ENCODE measurements at regions not wholly inside any gene's neighbourhood (a gene's known extent, or its start where the extent isn't known, plus 50 kb on each side); places are given as distances from the start of the nearest gene placed in this dataset.
A peak's percentile ranks its signal among the peaks of the same experiment; 100 is the strongest.

DNA sequence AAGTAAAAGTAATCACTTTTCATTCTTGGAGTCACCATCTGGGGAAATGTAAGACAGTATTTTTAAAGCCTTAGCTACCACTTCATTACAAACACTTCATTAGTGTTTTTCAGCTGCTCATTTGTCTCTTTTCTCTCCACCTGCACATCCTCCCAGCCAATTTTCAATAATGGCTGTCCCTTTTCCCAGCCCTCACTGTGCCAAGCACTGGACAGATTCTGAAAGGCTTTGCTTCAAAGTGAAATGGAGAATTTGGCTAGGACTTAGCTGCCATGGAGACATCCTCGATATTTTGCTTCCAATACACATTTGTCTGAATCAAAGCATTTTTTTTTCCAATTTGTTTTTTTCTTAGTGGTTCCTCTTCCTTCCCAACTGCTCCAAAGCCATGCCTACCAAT is 272.4 kb upstream of the NRXN1 start:
- Histone ChIP-seq H3K27me3 (no peaks in the 10 kb centered on the region), H3K9me3 (no peaks in the 10 kb centered on the region), H3K27ac (no peak overlapping the region), H3K4me1 (peaks cover 0 to 2% (median 0%) of the 10 kb centered on the region in 9 donors), H3K36me3 (no peaks in the 10 kb centered on the region), H3K4me3 (no peak overlapping the region)
- intact Hi-C loops (cut with DNase I), result no loop called here
- DNase-seq (no peak), ATAC-seq (no peak)
- WGBS, 2 donors, result 75 to 82% methylated on average over 1 of the region's 1 CpG
- TF ChIP-seq CTCF (IDR thresholded peaks at IDR 0.05), result no peak

GRCh38 chr2:51301381-51301780 is 269.4 kb upstream of the NRXN1 start:
- H3K9me3 ChIP-seq, result no peaks in the 10 kb centered on the region
- intact Hi-C loops (cut with DNase I), result no loop called here
- H3K4me1 ChIP-seq, result peaks cover 0 to 3% (median 0%) of the 10 kb centered on the region in 9 donors
- DNase-seq, result no peak
- no peaks in the 10 kb centered on the region for H3K27me3 ChIP-seq
- no peak for ATAC-seq
- WGBS, 2 donors, result 81 to 97% methylated on average over 4 of the region's 4 CpGs
- no peak for TF ChIP-seq CTCF (IDR thresholded peaks at IDR 0.05)
- H3K4me3 ChIP-seq, result no peak overlapping the region
- no peaks in the 10 kb centered on the region for H3K36me3 ChIP-seq
- H3K27ac ChIP-seq, result no peak overlapping the region

- no peak for DNase-seq
- peak in 1 of 8 donors; percentile 66 for ATAC-seq
- H3K4me3 ChIP-seq, result no peak overlapping the region
- TF ChIP-seq CTCF (IDR thresholded peaks at IDR 0.05), result no peak
- no peaks in the 10 kb centered on the region for H3K27me3 ChIP-seq
- no peaks in the 10 kb centered on the region for H3K9me3 ChIP-seq
- no peaks in the 10 kb centered on the region for H3K36me3 ChIP-seq
- 38 to 57% methylated on average over 1 of the region's 1 CpG for WGBS, 2 donors
- intact Hi-C loops (cut with DNase I), result no loop called here
- no peak overlapping the region for H3K27ac ChIP-seq
- H3K4me1 ChIP-seq, result peaks cover 0 to 3% (median 0%) of the 10 kb centered on the region in 9 donors
These were observed 267.4 kb upstream of the NRXN1 start for GRCh38 chr2:51299370-51299769.

DNA sequence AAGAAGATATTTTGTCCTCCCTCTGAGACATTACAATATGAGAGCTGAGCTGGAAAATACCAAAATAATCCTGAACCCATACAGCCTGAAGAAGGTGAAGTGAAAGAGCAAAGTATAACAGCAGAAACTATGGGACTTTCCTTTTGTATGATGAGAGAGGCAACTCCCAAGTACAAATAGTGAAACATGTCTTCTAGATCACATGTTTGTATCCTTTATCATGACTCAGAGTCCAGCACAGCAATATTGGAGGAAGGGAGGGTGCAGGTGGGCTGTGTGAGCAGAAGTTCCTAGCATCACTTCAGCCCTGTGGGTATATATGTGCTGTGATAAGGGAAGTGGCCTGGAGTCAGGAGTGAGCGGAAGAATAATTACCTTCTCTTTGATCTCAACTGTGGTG is 265.6 kb upstream of the NRXN1 start:
- intact Hi-C loops (cut with DNase I), result no loop called here
- H3K4me1 ChIP-seq, result peaks cover 0 to 3% (median 0%) of the 10 kb centered on the region in 9 donors
- H3K36me3 ChIP-seq, result no peaks in the 10 kb centered on the region
- no peak overlapping the region for H3K27ac ChIP-seq
- no peaks in the 10 kb centered on the region for H3K9me3 ChIP-seq
- 84 to 93% methylated on average over 1 of the region's 1 CpG for WGBS, 2 donors
- H3K27me3 ChIP-seq, result no peaks in the 10 kb centered on the region
- H3K4me3 ChIP-seq, result no peak overlapping the region
- TF ChIP-seq CTCF (IDR thresholded peaks at IDR 0.05), result no peak
- no peak for DNase-seq
- no peak for ATAC-seq
